Ishikawa (cell line): ENCODE measurements at regions not wholly inside any gene's neighbourhood (a gene's known extent, or its start where the extent isn't known, plus 50 kb on each side); places are given as distances from the start of the nearest gene placed in this dataset.

ENCODE experiments used
- CEBPB ChIP-seq: IDR thresholded peaks from 2 replicates; pipeline ENCODE4 v1.6.1; 2012
- CREB1 ChIP-seq: IDR thresholded peaks from 2 replicates; pipeline ENCODE4 v1.6.1; 2012; ENCODE audit warnings: low read depth
- EGR1 ChIP-seq: IDR thresholded peaks from 2 replicates; pipeline ENCODE4 v1.6.1; 2012
- EP300 ChIP-seq: IDR thresholded peaks from 2 replicates; pipeline ENCODE4 v1.6.1; 2012; ENCODE audit warnings: borderline replicate concordance
- FOXM1 ChIP-seq: IDR thresholded peaks from 2 replicates; pipeline ENCODE4 v1.6.1; 2012; ENCODE audit warnings: low read depth, borderline replicate concordance
- MAX ChIP-seq: IDR thresholded peaks from 2 replicates; pipeline ENCODE4 v1.6.1; 2012
- NFIC ChIP-seq: IDR thresholded peaks from 2 replicates; pipeline ENCODE4 v1.6.1; 2012
- RAD21 ChIP-seq: IDR thresholded peaks from 2 replicates; pipeline ENCODE4 v1.6.1; 2012; ENCODE audit warnings: low read depth
- REST ChIP-seq: IDR thresholded peaks from 2 replicates; pipeline ENCODE4 v1.6.1; 2012; ENCODE audit warnings: low read depth, mild to moderate bottlenecking
- TAF1 ChIP-seq: IDR thresholded peaks from 2 replicates; pipeline ENCODE4 v1.6.1; 2012; ENCODE audit warnings: low read depth, mild to moderate bottlenecking
- TCF12 ChIP-seq: IDR thresholded peaks from 2 replicates; pipeline ENCODE4 v1.6.1; 2012; ENCODE audit warnings: low read depth
- TEAD4 ChIP-seq: IDR thresholded peaks from 2 replicates; pipeline ENCODE4 v1.6.1; 2012
- USF1 ChIP-seq: IDR thresholded peaks from 2 replicates; pipeline ENCODE4 v1.6.1; 2012
- YY1 ChIP-seq: IDR thresholded peaks from 2 replicates; pipeline ENCODE4 v1.6.1; 2012; ENCODE audit warnings: low read depth
- ZBTB7A ChIP-seq: IDR thresholded peaks from 2 replicates; pipeline ENCODE4 v1.6.1; 2012; ENCODE audit warnings: low read depth

- TF ChIP-seq EP300: no peak
- no peak for TF ChIP-seq FOXM1
- no peak for TF ChIP-seq USF1
- TF ChIP-seq REST: no peak
- no peak; the same call in 1 of the 2 replicates for TF ChIP-seq TEAD4
- peak; percentile 78; the same call in 1 of the 2 replicates for TF ChIP-seq ZBTB7A
- no peak for TF ChIP-seq CREB1
- TF ChIP-seq YY1: no peak
- no peak for TF ChIP-seq MAX
- TF ChIP-seq RAD21: peak; percentile 74
- TF ChIP-seq CEBPB: no peak
- TF ChIP-seq TAF1: no peak
Observed at GRCh38 chr5:42908509-42909488, 97.1 kb upstream of the SELENOP start.

- no peak for TF ChIP-seq CREB1
- no peak for TF ChIP-seq CEBPB
- no peak for TF ChIP-seq USF1
Observed at GRCh38 chr5:42908086-42908485, 96.4 kb upstream of the SELENOP start.

GRCh38 chr5:42905827-42906226, 94.1 kb upstream of the SELENOP start:
- no peak for TF ChIP-seq MAX
- TF ChIP-seq CREB1: no peak
- TF ChIP-seq CEBPB: no peak
- TF ChIP-seq EGR1: no peak
- TF ChIP-seq TEAD4: no peak
- no peak for TF ChIP-seq EP300
- TF ChIP-seq YY1: no peak
- no peak for TF ChIP-seq TCF12
- TF ChIP-seq FOXM1: no peak
- TF ChIP-seq RAD21: no peak
- no peak for TF ChIP-seq REST

- TF ChIP-seq YY1 (no peak), TAF1 (no peak), RAD21 (no peak)
Observed at GRCh38 chr5:42900734-42901133, 89.0 kb upstream of the SELENOP start.

- no peak for TF ChIP-seq EP300
- TF ChIP-seq MAX: no peak
- no peak for TF ChIP-seq REST
- no peak for TF ChIP-seq TAF1
- TF ChIP-seq RAD21: no peak
- TF ChIP-seq FOXM1: no peak
- TF ChIP-seq USF1: no peak
- no peak for TF ChIP-seq ZBTB7A
- TF ChIP-seq TCF12: no peak
- TF ChIP-seq NFIC: no peak
- TF ChIP-seq CREB1: no peak
- TF ChIP-seq CEBPB: no peak
- TF ChIP-seq EGR1: no peak
Observed at GRCh38 chr5:42898760-42899159, 87.1 kb upstream of the SELENOP start.
